ENCODE measurements at regions not wholly inside any gene's neighbourhood (a gene's known extent, or its start where the extent isn't known, plus 50 kb on each side); places are given as distances from the start of the nearest gene placed in this dataset.
"Not testable (repeated sequence)": the region's sequence is repeated elsewhere in the genome, so short reads cannot be mapped to it uniquely, and the experiment has no call there.

- in situ Hi-C loops (cut with HindIII; ENCODE audit: low pct_unique_long_range_greater_than_20kb, low sequenced_read_pairs): no loop called here
- no peak for DNase-seq (ENCODE audit: low read depth)
Observed at GRCh38 chr10:3401491-3401938, 228.9 kb upstream of the PITRM1 start.

- no peak for DNase-seq (ENCODE audit: low read depth)
- in situ Hi-C loops (cut with HindIII; ENCODE audit: low pct_unique_long_range_greater_than_20kb, low sequenced_read_pairs): no loop called here
Observed at GRCh38 chr10:3400348-3400747, 227.8 kb upstream of the PITRM1 start.

- DNase-seq (ENCODE audit: low read depth): no peak
- in situ Hi-C loops (cut with HindIII; ENCODE audit: low pct_unique_long_range_greater_than_20kb, low sequenced_read_pairs): no loop called here
Observed at GRCh38 chr10:3399756-3400155, 227.2 kb upstream of the PITRM1 start.

GRCh38 chr10:3398825-3399646, 226.5 kb upstream of the PITRM1 start:
- in situ Hi-C loops (cut with HindIII; ENCODE audit: low pct_unique_long_range_greater_than_20kb, low sequenced_read_pairs): no loop called here
- DNase-seq (ENCODE audit: low read depth): peak; percentile 57

- in situ Hi-C loops (cut with HindIII; ENCODE audit: low pct_unique_long_range_greater_than_20kb, low sequenced_read_pairs): no loop called here
- no peak for DNase-seq (ENCODE audit: low read depth)
Observed at GRCh38 chr10:3397846-3398245, 225.3 kb upstream of the PITRM1 start.

GRCh38 chr10:3397231-3397630, 224.6 kb upstream of the PITRM1 start:
- DNase-seq (ENCODE audit: low read depth): peak; percentile 46
- in situ Hi-C loops (cut with HindIII; ENCODE audit: low pct_unique_long_range_greater_than_20kb, low sequenced_read_pairs): no loop called here

- in situ Hi-C loops (cut with HindIII; ENCODE audit: low pct_unique_long_range_greater_than_20kb, low sequenced_read_pairs): no loop called here
- DNase-seq (ENCODE audit: low read depth): no peak
Observed at GRCh38 chr10:3396116-3396515, 223.5 kb upstream of the PITRM1 start.

- no peak for DNase-seq (ENCODE audit: low read depth)
- in situ Hi-C loops (cut with HindIII; ENCODE audit: low pct_unique_long_range_greater_than_20kb, low sequenced_read_pairs): no loop called here
Observed at GRCh38 chr10:3395458-3395861, 222.9 kb upstream of the PITRM1 start.

GRCh38 chr10:3395041-3395440, 222.5 kb upstream of the PITRM1 start:
- in situ Hi-C loops (cut with HindIII; ENCODE audit: low pct_unique_long_range_greater_than_20kb, low sequenced_read_pairs): no loop called here
- DNase-seq (ENCODE audit: low read depth): no peak

- in situ Hi-C loops (cut with HindIII; ENCODE audit: low pct_unique_long_range_greater_than_20kb, low sequenced_read_pairs): no loop called here
- DNase-seq (ENCODE audit: low read depth): no peak
Observed at GRCh38 chr10:3393958-3394357, 221.4 kb upstream of the PITRM1 start.

GRCh38 chr10:3391657-3392056, 219.1 kb upstream of the PITRM1 start:
- in situ Hi-C loops (cut with HindIII; ENCODE audit: low pct_unique_long_range_greater_than_20kb, low sequenced_read_pairs): no loop called here
- DNase-seq (ENCODE audit: low read depth): no peak

- DNase-seq (ENCODE audit: low read depth): no peak
- in situ Hi-C loops (cut with HindIII; ENCODE audit: low pct_unique_long_range_greater_than_20kb, low sequenced_read_pairs): no loop called here
Observed at GRCh38 chr10:3389130-3389529, 216.5 kb upstream of the PITRM1 start.

GRCh38 chr10:3385487-3385886, 212.9 kb upstream of the PITRM1 start:
- in situ Hi-C loops (cut with HindIII; ENCODE audit: low pct_unique_long_range_greater_than_20kb, low sequenced_read_pairs): no loop called here
- no peak for DNase-seq (ENCODE audit: low read depth)

- in situ Hi-C loops (cut with HindIII; ENCODE audit: low pct_unique_long_range_greater_than_20kb, low sequenced_read_pairs): no loop called here
Observed at GRCh38 chr10:3382092-3382491, 209.5 kb upstream of the PITRM1 start.

GRCh38 chr10:3380406-3381050, 207.9 kb upstream of the PITRM1 start:
- in situ Hi-C loops (cut with HindIII; ENCODE audit: low pct_unique_long_range_greater_than_20kb, low sequenced_read_pairs): no loop called here
- DNase-seq (ENCODE audit: low read depth): no peak

More at GRCh38 chr10:3382092-3382491, 209.5 kb upstream of the PITRM1 start:
- DNase-seq (ENCODE audit: low read depth): no peak

- no peak for DNase-seq (ENCODE audit: low read depth)
- in situ Hi-C loops (cut with HindIII; ENCODE audit: low pct_unique_long_range_greater_than_20kb, low sequenced_read_pairs): no loop called here
Observed at GRCh38 chr10:3376631-3377030, 204.0 kb upstream of the PITRM1 start.

- in situ Hi-C loops (cut with HindIII; ENCODE audit: low pct_unique_long_range_greater_than_20kb, low sequenced_read_pairs): no loop called here
Observed at GRCh38 chr10:3375505-3375904, 202.9 kb upstream of the PITRM1 start.

GRCh38 chr10:3374914-3375313, 202.3 kb upstream of the PITRM1 start:
- in situ Hi-C loops (cut with HindIII; ENCODE audit: low pct_unique_long_range_greater_than_20kb, low sequenced_read_pairs): no loop called here
- DNase-seq (ENCODE audit: low read depth): no peak

More at GRCh38 chr10:3375505-3375904, 202.9 kb upstream of the PITRM1 start:
- no peak for DNase-seq (ENCODE audit: low read depth)

GRCh38 chr10:3373374-3374027, 200.9 kb upstream of the PITRM1 start:
- in situ Hi-C loops (cut with HindIII; ENCODE audit: low pct_unique_long_range_greater_than_20kb, low sequenced_read_pairs); DNase-seq (ENCODE audit: low read depth): not testable (repeated sequence)

Data from Caki2 (cell line).